ENCODE measurements at regions not wholly inside any gene's neighbourhood (a gene's known extent, or its start where the extent isn't known, plus 50 kb on each side); places are given as distances from the start of the nearest gene placed in this dataset.

DNA sequence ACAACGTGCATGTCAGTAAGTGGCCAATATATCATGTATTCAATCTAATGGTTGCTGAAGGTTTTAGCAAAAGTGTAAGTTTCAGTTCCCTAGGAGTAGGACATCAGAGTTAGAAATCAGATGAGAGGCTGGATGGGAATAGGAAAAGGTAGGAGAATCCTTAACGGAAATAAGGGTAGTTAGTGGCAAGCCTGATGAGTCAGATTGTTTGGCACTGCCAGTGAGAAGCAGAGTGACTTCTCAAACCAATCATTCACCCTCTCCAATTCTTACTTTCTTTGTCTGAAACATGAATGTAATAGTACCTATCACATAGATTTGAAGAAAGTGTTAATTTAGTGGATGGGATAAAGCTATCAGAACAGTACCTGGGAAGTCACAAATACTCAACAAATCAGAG is 894.0 kb downstream of the NTRK3 start:
- TF ChIP-seq, protein P1, sequence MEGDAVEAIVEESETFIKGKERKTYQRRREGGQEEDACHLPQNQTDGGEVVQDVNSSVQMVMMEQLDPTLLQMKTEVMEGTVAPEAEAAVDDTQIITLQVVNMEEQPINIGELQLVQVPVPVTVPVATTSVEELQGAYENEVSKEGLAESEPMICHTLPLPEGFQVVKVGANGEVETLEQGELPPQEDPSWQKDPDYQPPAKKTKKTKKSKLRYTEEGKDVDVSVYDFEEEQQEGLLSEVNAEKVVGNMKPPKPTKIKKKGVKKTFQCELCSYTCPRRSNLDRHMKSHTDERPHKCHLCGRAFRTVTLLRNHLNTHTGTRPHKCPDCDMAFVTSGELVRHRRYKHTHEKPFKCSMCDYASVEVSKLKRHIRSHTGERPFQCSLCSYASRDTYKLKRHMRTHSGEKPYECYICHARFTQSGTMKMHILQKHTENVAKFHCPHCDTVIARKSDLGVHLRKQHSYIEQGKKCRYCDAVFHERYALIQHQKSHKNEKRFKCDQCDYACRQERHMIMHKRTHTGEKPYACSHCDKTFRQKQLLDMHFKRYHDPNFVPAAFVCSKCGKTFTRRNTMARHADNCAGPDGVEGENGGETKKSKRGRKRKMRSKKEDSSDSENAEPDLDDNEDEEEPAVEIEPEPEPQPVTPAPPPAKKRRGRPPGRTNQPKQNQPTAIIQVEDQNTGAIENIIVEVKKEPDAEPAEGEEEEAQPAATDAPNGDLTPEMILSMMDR (conservative IDR thresholded peaks at IDR 0.05; ENCODE audit: low read depth in 2 of 2) = no peak
- TF ChIP-seq POLR2AphosphoS5 (IDR thresholded peaks at IDR 0.05; ENCODE audit: low read depth) = no peak
- no peak for TF ChIP-seq NANOG (IDR thresholded peaks at IDR 0.05; ENCODE audit: borderline replicate concordance)
- no peak for TF ChIP-seq JUNB (IDR thresholded peaks at IDR 0.05; ENCODE audit: unreplicated experiment)
- TF ChIP-seq, protein P2, sequence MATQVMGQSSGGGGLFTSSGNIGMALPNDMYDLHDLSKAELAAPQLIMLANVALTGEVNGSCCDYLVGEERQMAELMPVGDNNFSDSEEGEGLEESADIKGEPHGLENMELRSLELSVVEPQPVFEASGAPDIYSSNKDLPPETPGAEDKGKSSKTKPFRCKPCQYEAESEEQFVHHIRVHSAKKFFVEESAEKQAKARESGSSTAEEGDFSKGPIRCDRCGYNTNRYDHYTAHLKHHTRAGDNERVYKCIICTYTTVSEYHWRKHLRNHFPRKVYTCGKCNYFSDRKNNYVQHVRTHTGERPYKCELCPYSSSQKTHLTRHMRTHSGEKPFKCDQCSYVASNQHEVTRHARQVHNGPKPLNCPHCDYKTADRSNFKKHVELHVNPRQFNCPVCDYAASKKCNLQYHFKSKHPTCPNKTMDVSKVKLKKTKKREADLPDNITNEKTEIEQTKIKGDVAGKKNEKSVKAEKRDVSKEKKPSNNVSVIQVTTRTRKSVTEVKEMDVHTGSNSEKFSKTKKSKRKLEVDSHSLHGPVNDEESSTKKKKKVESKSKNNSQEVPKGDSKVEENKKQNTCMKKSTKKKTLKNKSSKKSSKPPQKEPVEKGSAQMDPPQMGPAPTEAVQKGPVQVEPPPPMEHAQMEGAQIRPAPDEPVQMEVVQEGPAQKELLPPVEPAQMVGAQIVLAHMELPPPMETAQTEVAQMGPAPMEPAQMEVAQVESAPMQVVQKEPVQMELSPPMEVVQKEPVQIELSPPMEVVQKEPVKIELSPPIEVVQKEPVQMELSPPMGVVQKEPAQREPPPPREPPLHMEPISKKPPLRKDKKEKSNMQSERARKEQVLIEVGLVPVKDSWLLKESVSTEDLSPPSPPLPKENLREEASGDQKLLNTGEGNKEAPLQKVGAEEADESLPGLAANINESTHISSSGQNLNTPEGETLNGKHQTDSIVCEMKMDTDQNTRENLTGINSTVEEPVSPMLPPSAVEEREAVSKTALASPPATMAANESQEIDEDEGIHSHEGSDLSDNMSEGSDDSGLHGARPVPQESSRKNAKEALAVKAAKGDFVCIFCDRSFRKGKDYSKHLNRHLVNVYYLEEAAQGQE (IDR thresholded peaks at IDR 0.05; ENCODE audit: unreplicated experiment) = no peak
- TF ChIP-seq EZH2 (IDR thresholded peaks at IDR 0.05; ENCODE audit: low read depth, unreplicated experiment) = no peak
- TF ChIP-seq EZH2phosphoT487 (IDR thresholded peaks at IDR 0.05; ENCODE audit: unreplicated experiment) = no peak
- TF ChIP-seq ZNF331 (CRISPR knock-in tag; IDR thresholded peaks at IDR 0.05; ENCODE audit: low read depth) = no peak
